ENCODE measurements at regions not wholly inside any gene's neighbourhood (a gene's known extent, or its start where the extent isn't known, plus 50 kb on each side); places are given as distances from the start of the nearest gene placed in this dataset.

DNA sequence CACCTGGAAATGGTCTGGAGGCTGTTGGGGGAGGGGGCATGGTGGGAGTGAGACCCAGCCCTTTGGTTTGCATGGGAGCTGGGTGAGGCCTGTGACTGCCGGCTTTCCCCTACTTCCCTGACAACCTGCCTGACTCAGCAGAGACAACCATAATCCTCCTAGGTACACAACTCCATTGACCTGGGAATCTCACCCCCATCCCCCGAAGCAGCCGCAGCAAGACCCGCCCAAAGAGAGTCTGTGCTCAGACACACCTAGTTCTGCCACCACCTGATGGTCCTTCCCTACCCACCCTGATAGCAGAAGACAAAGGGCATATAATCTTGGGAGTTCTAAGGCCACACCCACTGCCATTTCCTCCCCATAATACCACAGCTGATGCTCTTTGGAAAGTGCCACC is 168.6 kb downstream of the GIPC2 start:
- no TSS peak for BruUV-seq (replicated peaks)
- intact Hi-C loops (cut with micrococcal nuclease), result no loop called here

More for the DNA sequence above, 168.6 kb downstream of the GIPC2 start:
- Histone ChIP-seq H3K4me2 (ENCODE audit: insufficient read depth, low read length) (no peak overlapping the region), H3K9me3 (replicated peaks; ENCODE audit: control insufficient read depth, insufficient read depth, low read depth, low read length) (no peaks in the 10 kb centered on the region), H3K9ac (ENCODE audit: insufficient read depth in 1 of 2, low read depth in 2 of 2, low read length in 2 of 2) (no peak overlapping the region), H3K4me1 (replicated peaks in 1 of 2; ENCODE audit: control insufficient read depth in 2 of 2, insufficient read depth in 2 of 2, low read length in 2 of 2) (no peaks in the 10 kb centered on the region), H3K79me2 (ENCODE audit: control insufficient read depth, insufficient read depth, low read length) (no peaks in the 10 kb centered on the region), H4K20me1 (replicated peaks; ENCODE audit: control insufficient read depth, insufficient read depth, low read length) (no peaks in the 10 kb centered on the region), H3K4me3 (no peak overlapping the region), H3K27me3 (ENCODE audit: control insufficient read depth in 2 of 2, insufficient read depth in 2 of 2, low read length in 2 of 2) (no peaks in the 10 kb centered on the region), H3K27ac (ENCODE audit: extremely low read depth, low read depth, low read length) (no peak overlapping the region), H2AFZ (ENCODE audit: low read depth, low read length) (no peak overlapping the region), H3K36me3 (ENCODE audit: control insufficient read depth, insufficient read depth, low read length) (no peaks in the 10 kb centered on the region), H3K9me1 (ENCODE audit: control insufficient read depth, insufficient read depth, low read length) (no peaks in the 10 kb centered on the region)
- in situ Hi-C loops (cut with MboI), result no loop called here
- FAIRE-seq (no peak), ATAC-seq (no peak), DNase-seq (ENCODE audit: extremely low read depth in 1 of 4, low spot score in 3 of 4) (no peak)
- CTCF ChIA-PET (ENCODE audit: low intra/inter-chr PET ratio), result no interaction called here
- TF ChIP-seq ZNF785 (CRISPR knock-in tag; IDR thresholded peaks at IDR 0.05), result no peak
- no peak for TF ChIP-seq PML (IDR thresholded peaks at IDR 0.05; ENCODE audit: low read length)
- TF ChIP-seq KHSRP (IDR thresholded peaks at IDR 0.05), result no peak
- TF ChIP-seq, protein P1, sequence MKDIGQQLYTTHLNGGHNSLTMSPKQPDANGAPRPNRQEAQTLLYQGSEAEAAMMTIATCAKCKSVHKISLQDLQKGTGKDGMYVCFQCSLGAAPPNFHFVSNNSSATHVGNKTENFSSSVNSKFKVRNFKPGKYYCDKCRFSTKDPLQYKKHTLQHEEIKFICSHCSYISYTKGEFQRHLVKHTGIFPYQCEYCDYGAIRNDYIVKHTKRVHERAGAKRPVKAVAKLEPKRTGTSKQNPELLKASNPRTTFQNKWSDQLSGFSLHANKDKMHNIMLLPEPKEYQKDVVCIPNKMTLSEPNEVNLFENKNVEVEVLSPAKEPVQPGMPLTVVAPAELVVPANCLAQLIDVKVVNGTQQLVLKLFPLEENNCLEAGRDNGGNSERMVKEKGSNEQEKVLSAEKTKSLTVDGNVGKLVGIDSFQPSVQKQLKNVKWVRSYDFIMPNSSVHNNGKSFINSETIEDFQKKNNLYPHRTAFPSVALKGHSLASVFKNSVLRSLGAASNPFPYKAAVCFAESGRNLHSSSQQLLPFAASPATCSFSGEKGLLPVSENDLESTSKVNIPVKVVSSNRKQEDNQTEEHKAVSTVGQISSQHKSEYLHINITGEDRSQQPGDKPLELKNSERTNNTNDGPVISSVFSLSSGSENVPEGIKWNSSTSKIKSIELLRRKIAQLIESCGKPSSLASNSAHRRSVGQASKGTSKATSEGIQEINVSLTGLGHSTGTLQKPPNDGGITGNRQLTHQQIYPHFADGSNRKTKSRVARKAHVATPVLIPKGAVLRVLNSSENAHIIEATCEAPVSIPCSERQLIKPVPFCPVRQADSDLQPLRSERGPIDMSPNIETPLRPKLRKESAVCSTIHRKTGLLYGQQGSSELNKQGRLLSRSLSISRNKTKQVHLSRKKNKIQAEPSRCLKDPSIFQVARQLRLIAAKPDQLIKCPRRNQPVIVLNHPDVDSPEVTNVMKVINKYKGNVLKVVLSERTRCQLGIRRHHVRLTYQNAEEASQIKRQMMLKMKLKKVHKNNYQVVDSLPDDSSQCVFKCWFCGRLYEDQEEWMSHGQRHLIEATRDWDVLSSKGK (CRISPR knock-in tag; IDR thresholded peaks at IDR 0.05), result no peak
- TF ChIP-seq ZFX (CRISPR knock-in tag; IDR thresholded peaks at IDR 0.05), result no peak
- TF ChIP-seq, protein P2, sequence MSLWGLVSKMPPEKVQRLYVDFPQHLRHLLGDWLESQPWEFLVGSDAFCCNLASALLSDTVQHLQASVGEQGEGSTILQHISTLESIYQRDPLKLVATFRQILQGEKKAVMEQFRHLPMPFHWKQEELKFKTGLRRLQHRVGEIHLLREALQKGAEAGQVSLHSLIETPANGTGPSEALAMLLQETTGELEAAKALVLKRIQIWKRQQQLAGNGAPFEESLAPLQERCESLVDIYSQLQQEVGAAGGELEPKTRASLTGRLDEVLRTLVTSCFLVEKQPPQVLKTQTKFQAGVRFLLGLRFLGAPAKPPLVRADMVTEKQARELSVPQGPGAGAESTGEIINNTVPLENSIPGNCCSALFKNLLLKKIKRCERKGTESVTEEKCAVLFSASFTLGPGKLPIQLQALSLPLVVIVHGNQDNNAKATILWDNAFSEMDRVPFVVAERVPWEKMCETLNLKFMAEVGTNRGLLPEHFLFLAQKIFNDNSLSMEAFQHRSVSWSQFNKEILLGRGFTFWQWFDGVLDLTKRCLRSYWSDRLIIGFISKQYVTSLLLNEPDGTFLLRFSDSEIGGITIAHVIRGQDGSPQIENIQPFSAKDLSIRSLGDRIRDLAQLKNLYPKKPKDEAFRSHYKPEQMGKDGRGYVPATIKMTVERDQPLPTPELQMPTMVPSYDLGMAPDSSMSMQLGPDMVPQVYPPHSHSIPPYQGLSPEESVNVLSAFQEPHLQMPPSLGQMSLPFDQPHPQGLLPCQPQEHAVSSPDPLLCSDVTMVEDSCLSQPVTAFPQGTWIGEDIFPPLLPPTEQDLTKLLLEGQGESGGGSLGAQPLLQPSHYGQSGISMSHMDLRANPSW (CRISPR knock-in tag; IDR thresholded peaks at IDR 0.05), result no peak
- TF ChIP-seq ATF1 (CRISPR knock-in tag; IDR thresholded peaks at IDR 0.05), result no peak
- TF ChIP-seq ATF1 (tag; IDR thresholded peaks at IDR 0.05), result no peak
- no peak for TF ChIP-seq CHCHD3 (CRISPR knock-in tag; IDR thresholded peaks at IDR 0.05)
- no peak for TF ChIP-seq MAFF (IDR thresholded peaks at IDR 0.05; ENCODE audit: low read length)
- POLR2A ChIA-PET, result no interaction called here
- 0% methylated on average over 4 of the region's 4 CpGs for whole genome bisulfite sequencing (ENCODE audit: insufficient coverage, low coverage, missing lambda C conversion rate)

Data from K562 (cell line).